ENCODE measurements at regions not wholly inside any gene's neighbourhood (a gene's known extent, or its start where the extent isn't known, plus 50 kb on each side); places are given as distances from the start of the nearest gene placed in this dataset.

GRCh38 chr14:76948213-76948947 lies 80.1 kb downstream of the IRF2BPL start:
- TF ChIP-seq CTCF (IDR thresholded peaks at IDR 0.05) (no peak), USF2 (IDR thresholded peaks at IDR 0.05; ENCODE audit: borderline replicate concordance, low read depth, low read length) (no peak), FOXJ3 (CRISPR knock-in tag; IDR thresholded peaks at IDR 0.05) (no peak), FOSL2 (IDR thresholded peaks at IDR 0.05; ENCODE audit: borderline replicate concordance, low read depth) (no peak), SMC3 (IDR thresholded peaks at IDR 0.05; ENCODE audit: low read depth, low read length) (no peak)
